Stimulated activated CD4-positive, alpha-beta T cell treated with anti-CD3 and anti-CD28 coated beads, Interleukin-1b, Interleukin-23, amount 100 ng/mL, for 24 hours (primary cell): ENCODE measurements at regions not wholly inside any gene's neighbourhood (a gene's known extent, or its start where the extent isn't known, plus 50 kb on each side); places are given as distances from the start of the nearest gene placed in this dataset.

Experiments used
- DNase-seq, 4 experiments: peaks; one replicate each; pipeline ENCODE4 v3.0.0-alpha.2; 2020; ENCODE audit warnings: low read depth in 4 of 4, low spot score in 1 of 4

GRCh38 chr5:68698025-68698940, 395.5 kb upstream of the SLC30A5 start:
- no peak for DNase-seq

GRCh38 chr5:68699966-68700365, 393.8 kb upstream of the SLC30A5 start:
- no peak for DNase-seq

GRCh38 chr5:68707575-68707974, 386.2 kb upstream of the SLC30A5 start:
- no peak for DNase-seq

GRCh38 chr5:68708156-68708841, 385.5 kb upstream of the SLC30A5 start:
- DNase-seq, result no peak

GRCh38 chr5:68708842-68709170, 385.0 kb upstream of the SLC30A5 start:
- DNase-seq, result no peak

- DNase-seq, result no peak
Observed at GRCh38 chr5:68709239-68709638, 384.6 kb upstream of the SLC30A5 start.

- DNase-seq, result no peak
Observed at GRCh38 chr5:68710514-68710913, 383.3 kb upstream of the SLC30A5 start.

GRCh38 chr5:68711293-68712200, 382.3 kb upstream of the SLC30A5 start:
- no peak for DNase-seq

GRCh38 chr5:68714810-68715209, 379.0 kb upstream of the SLC30A5 start:
- no peak for DNase-seq

- DNase-seq, result no peak
Observed at GRCh38 chr5:68720884-68721610, 372.8 kb upstream of the SLC30A5 start.

- no peak for DNase-seq
Observed at GRCh38 chr5:68722357-68722756, 371.5 kb upstream of the SLC30A5 start.

- DNase-seq, result no peak
Observed at GRCh38 chr5:68725905-68726683, 367.7 kb upstream of the SLC30A5 start.

- DNase-seq, result no peak
Observed at GRCh38 chr5:68727931-68728330, 365.9 kb upstream of the SLC30A5 start.

GRCh38 chr5:68729678-68730077, 364.1 kb upstream of the SLC30A5 start:
- no peak for DNase-seq

GRCh38 chr5:68730220-68730978, 363.4 kb upstream of the SLC30A5 start:
- DNase-seq, result no peak

- no peak for DNase-seq
Observed at GRCh38 chr5:68730979-68731654, 362.7 kb upstream of the SLC30A5 start.

GRCh38 chr5:68732251-68732650, 361.6 kb upstream of the SLC30A5 start:
- DNase-seq, result no peak

GRCh38 chr5:68734781-68735180, 359.0 kb upstream of the SLC30A5 start:
- no peak for DNase-seq

- no peak for DNase-seq
Observed at GRCh38 chr5:68738236-68738635, 355.6 kb upstream of the SLC30A5 start.
